ENCODE measurements at regions not wholly inside any gene's neighbourhood (a gene's known extent, or its start where the extent isn't known, plus 50 kb on each side); places are given as distances from the start of the nearest gene placed in this dataset.
"Not testable (repeated sequence)": the region's sequence is repeated elsewhere in the genome, so short reads cannot be mapped to it uniquely, and the experiment has no call there.

DNA sequence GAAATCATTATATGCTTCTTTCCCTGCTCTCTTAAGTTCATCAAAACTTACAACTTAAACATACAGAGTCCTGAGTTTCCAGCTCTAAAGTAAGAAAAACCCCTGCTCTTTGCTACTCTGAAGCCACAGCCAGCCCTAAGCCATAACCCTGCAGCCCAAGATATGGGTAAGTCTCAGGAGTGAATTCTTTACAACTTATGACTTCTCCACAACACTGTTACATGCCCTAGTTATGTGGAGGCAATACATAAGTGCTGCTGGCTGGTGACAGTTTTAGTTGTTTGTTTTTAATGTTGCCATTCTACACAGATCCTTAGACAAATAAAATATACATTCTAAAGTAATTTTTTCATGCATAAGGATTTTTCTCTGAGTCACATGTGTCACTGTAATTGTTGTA lies 100.2 kb downstream of the FBXO8 start:
- no peak overlapping the region for H3K4me3 ChIP-seq (ENCODE audit: low read depth, low read length)
- TF ChIP-seq, protein P1, sequence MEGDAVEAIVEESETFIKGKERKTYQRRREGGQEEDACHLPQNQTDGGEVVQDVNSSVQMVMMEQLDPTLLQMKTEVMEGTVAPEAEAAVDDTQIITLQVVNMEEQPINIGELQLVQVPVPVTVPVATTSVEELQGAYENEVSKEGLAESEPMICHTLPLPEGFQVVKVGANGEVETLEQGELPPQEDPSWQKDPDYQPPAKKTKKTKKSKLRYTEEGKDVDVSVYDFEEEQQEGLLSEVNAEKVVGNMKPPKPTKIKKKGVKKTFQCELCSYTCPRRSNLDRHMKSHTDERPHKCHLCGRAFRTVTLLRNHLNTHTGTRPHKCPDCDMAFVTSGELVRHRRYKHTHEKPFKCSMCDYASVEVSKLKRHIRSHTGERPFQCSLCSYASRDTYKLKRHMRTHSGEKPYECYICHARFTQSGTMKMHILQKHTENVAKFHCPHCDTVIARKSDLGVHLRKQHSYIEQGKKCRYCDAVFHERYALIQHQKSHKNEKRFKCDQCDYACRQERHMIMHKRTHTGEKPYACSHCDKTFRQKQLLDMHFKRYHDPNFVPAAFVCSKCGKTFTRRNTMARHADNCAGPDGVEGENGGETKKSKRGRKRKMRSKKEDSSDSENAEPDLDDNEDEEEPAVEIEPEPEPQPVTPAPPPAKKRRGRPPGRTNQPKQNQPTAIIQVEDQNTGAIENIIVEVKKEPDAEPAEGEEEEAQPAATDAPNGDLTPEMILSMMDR (IDR thresholded peaks at IDR 0.05; ENCODE audit: borderline replicate concordance, insufficient read depth, low read depth, low read length), result no peak

DNA sequence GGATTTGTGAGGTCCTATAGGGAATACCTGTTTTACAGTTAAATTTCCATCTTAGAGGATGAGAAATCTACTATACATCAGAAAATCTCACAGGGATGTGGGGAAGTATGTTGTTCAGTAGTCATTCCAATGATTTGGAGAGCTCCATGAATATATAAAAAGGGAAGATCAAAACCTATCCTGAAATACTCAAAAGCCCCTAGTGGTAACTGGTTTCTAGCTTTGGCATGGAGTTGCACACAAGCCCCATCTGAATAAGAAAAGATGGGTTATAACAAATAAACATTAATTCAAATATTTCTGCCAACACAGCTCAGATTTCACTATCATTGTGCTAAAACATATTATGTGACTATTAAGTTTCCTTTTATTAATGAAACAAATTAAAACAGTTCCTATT lies 101.6 kb downstream of the FBXO8 start:
- no peak overlapping the region for H3K4me3 ChIP-seq (ENCODE audit: low read depth, low read length)
- TF ChIP-seq, protein P1 (IDR thresholded peaks at IDR 0.05; ENCODE audit: borderline replicate concordance, insufficient read depth, low read depth, low read length), result no peak

DNA sequence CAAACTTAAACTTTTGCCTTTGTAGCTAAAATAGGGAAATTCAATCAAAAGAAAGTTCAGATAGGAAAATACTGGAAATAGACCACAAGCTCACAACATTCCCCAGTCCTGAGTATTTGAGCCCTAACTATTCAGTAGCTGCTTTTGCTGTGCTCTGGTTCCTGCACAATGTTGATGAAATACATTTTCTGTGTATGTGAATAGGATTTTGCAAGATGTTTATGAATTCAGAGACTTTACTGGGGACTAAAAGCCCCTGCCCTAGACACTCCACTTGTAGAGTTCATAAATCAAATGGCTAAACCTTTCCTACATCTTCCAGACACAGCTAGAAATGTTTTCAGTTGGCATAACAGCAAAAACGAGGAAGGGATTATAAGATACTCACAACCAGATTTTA lies 105.9 kb downstream of the FBXO8 start:
- TF ChIP-seq, protein P1 (IDR thresholded peaks at IDR 0.05; ENCODE audit: borderline replicate concordance, insufficient read depth, low read depth, low read length), result no peak
- H3K4me3 ChIP-seq (ENCODE audit: low read depth, low read length), result no peak overlapping the region

DNA sequence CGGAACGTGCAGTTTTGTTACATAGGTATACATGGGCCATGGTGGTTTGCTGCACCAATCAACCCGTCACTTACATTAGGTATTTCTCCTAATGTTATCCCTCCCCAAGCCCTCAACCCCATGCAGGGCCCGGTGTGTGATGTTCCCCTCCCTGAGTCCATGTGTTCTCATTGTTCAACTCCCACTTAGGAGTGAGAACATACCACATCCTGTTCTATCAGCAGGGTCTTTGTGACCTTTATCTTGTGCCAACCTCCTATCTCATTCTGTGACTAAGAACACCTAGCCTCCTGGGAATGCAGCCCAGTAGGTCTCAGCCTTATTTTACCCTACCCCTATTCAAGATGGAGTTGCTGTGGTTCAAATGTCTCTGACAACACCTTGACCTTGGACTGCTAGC lies 107.6 kb downstream of the FBXO8 start:
- H3K4me3 ChIP-seq (ENCODE audit: low read depth, low read length), result not testable (repeated sequence)

DNA sequence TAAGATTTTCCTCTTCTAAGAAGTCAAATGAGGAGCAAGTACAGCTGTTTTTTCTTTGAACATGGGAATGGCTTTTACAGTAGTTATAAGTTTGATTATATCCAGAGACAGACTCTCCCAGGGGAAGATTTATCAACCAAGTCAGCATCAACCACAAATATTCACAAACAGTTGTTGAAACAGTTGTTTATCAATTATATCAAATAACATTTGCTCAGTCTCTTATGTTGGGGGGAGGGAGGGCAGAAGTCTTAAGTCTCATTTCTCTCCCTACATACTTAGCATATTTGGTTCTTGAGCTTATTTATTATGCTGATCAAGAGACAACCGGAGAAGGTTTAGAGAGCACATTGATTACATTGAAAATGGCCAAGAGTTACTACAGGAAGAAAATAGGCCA lies 110.1 kb downstream of the FBXO8 start:
- TF ChIP-seq, protein P1 (IDR thresholded peaks at IDR 0.05; ENCODE audit: borderline replicate concordance, insufficient read depth, low read depth, low read length), result no peak
- no peak overlapping the region for H3K4me3 ChIP-seq (ENCODE audit: low read depth, low read length)

DNA sequence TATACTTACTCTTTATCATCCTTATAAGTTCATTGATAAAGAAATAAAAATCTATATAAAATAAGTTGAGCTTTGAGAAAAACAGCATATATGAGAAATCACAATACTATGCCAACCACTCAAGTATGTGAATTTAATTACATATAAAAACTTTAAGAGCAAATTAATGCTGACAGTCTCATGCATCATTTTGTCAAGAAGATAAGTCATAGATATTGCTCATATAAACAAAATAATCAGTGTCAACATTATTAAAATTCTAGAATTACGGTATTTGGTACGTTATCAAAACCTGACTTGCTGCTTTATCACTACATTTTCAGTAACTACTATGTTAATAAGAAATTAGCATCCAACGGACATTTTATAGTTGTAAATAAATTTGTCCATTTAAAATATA lies 111.2 kb downstream of the FBXO8 start:
- TF ChIP-seq, protein P1 (IDR thresholded peaks at IDR 0.05; ENCODE audit: borderline replicate concordance, insufficient read depth, low read depth, low read length), result no peak
- no peak overlapping the region for H3K4me3 ChIP-seq (ENCODE audit: low read depth, low read length)

DNA sequence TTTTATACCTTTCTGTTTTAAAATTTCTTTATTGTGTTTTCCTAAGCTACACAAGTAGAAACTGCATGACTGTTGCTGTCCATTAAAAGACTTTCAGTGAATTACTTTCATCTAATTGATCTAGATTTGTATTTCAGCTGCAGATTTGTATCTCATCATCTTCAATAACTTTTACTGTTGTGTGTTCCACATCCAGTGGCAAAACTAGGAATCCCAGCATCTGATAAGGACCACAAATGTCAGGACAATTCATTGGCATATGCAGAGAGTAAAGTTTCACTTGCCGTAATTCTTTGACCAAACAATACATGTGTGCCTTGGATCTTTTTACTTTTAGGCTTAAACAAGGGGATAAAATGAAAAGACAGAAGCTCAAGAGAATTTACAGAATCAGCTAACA lies 112.6 kb downstream of the FBXO8 start:
- TF ChIP-seq, protein P1 (IDR thresholded peaks at IDR 0.05; ENCODE audit: borderline replicate concordance, insufficient read depth, low read depth, low read length), result no peak
- H3K4me3 ChIP-seq (ENCODE audit: low read depth, low read length), result no peak overlapping the region

DNA sequence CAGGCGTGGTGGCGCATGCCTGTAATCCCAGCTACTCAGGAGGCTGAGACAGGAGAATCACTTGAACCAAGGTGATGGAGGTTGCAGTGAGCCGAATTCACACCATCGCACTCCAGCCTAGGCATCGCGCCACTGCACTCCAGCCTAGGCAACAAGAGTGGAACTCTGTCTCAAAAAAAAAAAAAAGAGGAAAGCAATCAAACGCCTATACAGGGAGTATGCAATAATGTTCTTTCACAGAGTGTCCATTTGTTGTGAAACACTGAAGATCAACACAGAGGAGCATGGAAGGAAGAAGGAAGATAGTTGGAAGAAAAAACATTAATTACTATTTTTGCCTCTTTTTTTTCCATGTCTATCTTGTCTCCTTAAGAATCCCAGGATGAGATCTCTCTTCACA lies 113.4 kb downstream of the FBXO8 start:
- H3K4me3 ChIP-seq (ENCODE audit: low read depth, low read length), result no peak overlapping the region
- TF ChIP-seq, protein P1 (IDR thresholded peaks at IDR 0.05; ENCODE audit: borderline replicate concordance, insufficient read depth, low read depth, low read length), result no peak
